Lower lobe of right lung (tissue), 2 donors: ENCODE measurements at regions not wholly inside any gene's neighbourhood (a gene's known extent, or its start where the extent isn't known, plus 50 kb on each side); places are given as distances from the start of the nearest gene placed in this dataset.
"Not testable (repeated sequence)": the region's sequence is repeated elsewhere in the genome, so short reads cannot be mapped to it uniquely, and the experiment has no call there.

Experiments
- ATAC-seq, 2 donors: fragments of 200-7000 bp; cut with Tn5 transposase; one replicate each; pipeline ENCODE4 v1.9.1; 2020 to 2022; ENCODE audit warnings: mild to moderate bottlenecking in 2 of 2, moderate library complexity in 2 of 2
- DNase-seq: peaks from one replicate; pipeline ENCODE4 v3.0.0-alpha.2; 2020
- H3K27ac ChIP-seq: fragments of 200-600 bp; one replicate; pipeline ENCODE4 v1.8.0; 2022
- H3K27me3 ChIP-seq: fragments of 200-600 bp; one replicate; pipeline ENCODE4 v1.8.0; 2022; ENCODE audit warnings: low read depth
- H3K36me3 ChIP-seq: fragments of 200-600 bp; one replicate; pipeline ENCODE4 v1.8.0; 2022; ENCODE audit warnings: mild to moderate bottlenecking
- H3K4me1 ChIP-seq: fragments of 200-600 bp; one replicate; pipeline ENCODE4 v1.8.0; 2022
- H3K4me3 ChIP-seq: fragments of 200-600 bp; one replicate; pipeline ENCODE4 v1.8.0; 2022; ENCODE audit warnings: mild to moderate bottlenecking
- H3K9me3 ChIP-seq: fragments of 200-600 bp; one replicate; pipeline ENCODE4 v1.8.0; 2022
- intact Hi-C: fragments of 100-400 bp; cut with DNase I; formaldehyde crosslinking; loops from one replicate; pipeline ENCODE4 v1.11.0; 2022
- TF ChIP-seq, protein P1 (sequence below): fragments of 200-600 bp; IDR thresholded peaks from one replicate; pipeline ENCODE4 v1.8.0; 2022; ENCODE audit warnings: antibody characterized with exemption, mild to moderate bottlenecking
- donor health status: DM: no; HTN: yes; CAD: no; lungs with severe emphysema.

GRCh38 chr9:13804532-13804931, 509.4 kb downstream of the NFIB start:
- TF ChIP-seq, protein P1, sequence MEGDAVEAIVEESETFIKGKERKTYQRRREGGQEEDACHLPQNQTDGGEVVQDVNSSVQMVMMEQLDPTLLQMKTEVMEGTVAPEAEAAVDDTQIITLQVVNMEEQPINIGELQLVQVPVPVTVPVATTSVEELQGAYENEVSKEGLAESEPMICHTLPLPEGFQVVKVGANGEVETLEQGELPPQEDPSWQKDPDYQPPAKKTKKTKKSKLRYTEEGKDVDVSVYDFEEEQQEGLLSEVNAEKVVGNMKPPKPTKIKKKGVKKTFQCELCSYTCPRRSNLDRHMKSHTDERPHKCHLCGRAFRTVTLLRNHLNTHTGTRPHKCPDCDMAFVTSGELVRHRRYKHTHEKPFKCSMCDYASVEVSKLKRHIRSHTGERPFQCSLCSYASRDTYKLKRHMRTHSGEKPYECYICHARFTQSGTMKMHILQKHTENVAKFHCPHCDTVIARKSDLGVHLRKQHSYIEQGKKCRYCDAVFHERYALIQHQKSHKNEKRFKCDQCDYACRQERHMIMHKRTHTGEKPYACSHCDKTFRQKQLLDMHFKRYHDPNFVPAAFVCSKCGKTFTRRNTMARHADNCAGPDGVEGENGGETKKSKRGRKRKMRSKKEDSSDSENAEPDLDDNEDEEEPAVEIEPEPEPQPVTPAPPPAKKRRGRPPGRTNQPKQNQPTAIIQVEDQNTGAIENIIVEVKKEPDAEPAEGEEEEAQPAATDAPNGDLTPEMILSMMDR: no peak
- Histone ChIP-seq H3K27ac (no peak overlapping the region), H3K4me3 (no peak overlapping the region), H3K36me3 (no peaks in the 10 kb centered on the region), H3K4me1 (no peaks in the 10 kb centered on the region), H3K9me3 (no peaks in the 10 kb centered on the region), H3K27me3 (no peaks in the 10 kb centered on the region)
- DNase-seq (no peak), ATAC-seq (no peak)
- intact Hi-C loops: no loop called here

GRCh38 chr9:13800776-13801175, 513.2 kb downstream of the NFIB start:
- Histone ChIP-seq H3K4me3 (no peak overlapping the region), H3K27me3 (no peaks in the 10 kb centered on the region), H3K27ac (no peak overlapping the region), H3K36me3 (no peaks in the 10 kb centered on the region), H3K9me3 (no peaks in the 10 kb centered on the region), H3K4me1 (no peaks in the 10 kb centered on the region)
- DNase-seq (no peak), ATAC-seq (no peak)
- intact Hi-C loops: no loop called here
- TF ChIP-seq, protein P1: no peak

DNA sequence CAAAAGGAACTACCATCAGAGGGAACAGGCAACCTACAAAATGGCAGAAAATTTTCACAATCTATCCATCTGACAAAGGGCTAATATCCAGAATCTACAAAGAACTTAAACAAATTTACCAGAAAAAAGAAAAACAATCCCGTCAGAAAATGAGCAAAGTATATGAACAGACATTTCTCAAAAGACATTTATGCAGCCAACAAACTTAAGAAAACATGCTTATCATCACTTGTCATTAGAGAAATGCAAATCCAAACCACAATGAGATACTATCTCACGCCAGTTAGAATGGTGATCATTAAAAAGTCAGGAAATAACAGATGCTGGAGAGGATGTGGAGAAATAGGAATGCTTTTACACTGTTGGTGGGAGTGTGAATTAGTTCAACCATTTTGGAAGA, 516.2 kb downstream of the NFIB start:
- ATAC-seq: not testable (repeated sequence)

DNA sequence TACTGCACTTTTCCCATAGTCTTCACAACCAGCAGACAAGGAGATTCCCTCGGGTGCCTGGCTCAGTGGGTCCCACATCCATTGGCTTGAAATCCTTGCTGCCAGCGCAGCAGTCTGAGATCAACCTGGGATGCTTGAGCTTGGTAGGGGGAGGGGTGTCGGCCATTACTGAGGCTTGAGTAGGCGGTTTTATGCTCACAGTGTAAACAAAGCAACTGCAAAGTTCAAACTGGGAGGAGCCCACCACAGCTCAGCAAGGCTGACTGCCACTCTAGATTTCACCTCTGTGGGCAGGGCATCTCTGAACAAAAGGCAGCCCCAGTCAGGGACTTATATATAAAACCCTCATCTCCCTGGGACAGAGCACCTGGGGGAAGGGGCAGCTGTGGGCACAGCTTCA, 512.3 kb upstream of the MPDZ start:
- TF ChIP-seq, protein P1: no peak
- ATAC-seq: no peak

More for the DNA sequence above, 516.2 kb downstream of the NFIB start:
- H3K9me3 ChIP-seq, H3K27ac ChIP-seq, H3K36me3 ChIP-seq, DNase-seq, H3K4me1 ChIP-seq, H3K4me3 ChIP-seq, H3K27me3 ChIP-seq, intact Hi-C loops: not testable (repeated sequence)

GRCh38 chr9:13790055-13790454, 510.6 kb upstream of the MPDZ start:
- Histone ChIP-seq H3K4me3 (no peak overlapping the region), H3K9me3 (no peaks in the 10 kb centered on the region), H3K36me3 (no peaks in the 10 kb centered on the region), H3K4me1 (peaks cover 6% of the 10 kb centered on the region), H3K27me3 (no peaks in the 10 kb centered on the region), H3K27ac (no peak overlapping the region)
- TF ChIP-seq, protein P1: no peak
- intact Hi-C loops: no loop called here
- DNase-seq (no peak), ATAC-seq (no peak)

More for the DNA sequence above, 512.3 kb upstream of the MPDZ start:
- DNase-seq: no peak
- H3K36me3 ChIP-seq: no peaks in the 10 kb centered on the region
- H3K4me1 ChIP-seq: peaks cover 6% of the 10 kb centered on the region
- intact Hi-C loops: no loop called here
- no peaks in the 10 kb centered on the region for H3K27me3 ChIP-seq
- no peaks in the 10 kb centered on the region for H3K9me3 ChIP-seq
- H3K27ac ChIP-seq: no peak overlapping the region
- no peak overlapping the region for H3K4me3 ChIP-seq

DNA sequence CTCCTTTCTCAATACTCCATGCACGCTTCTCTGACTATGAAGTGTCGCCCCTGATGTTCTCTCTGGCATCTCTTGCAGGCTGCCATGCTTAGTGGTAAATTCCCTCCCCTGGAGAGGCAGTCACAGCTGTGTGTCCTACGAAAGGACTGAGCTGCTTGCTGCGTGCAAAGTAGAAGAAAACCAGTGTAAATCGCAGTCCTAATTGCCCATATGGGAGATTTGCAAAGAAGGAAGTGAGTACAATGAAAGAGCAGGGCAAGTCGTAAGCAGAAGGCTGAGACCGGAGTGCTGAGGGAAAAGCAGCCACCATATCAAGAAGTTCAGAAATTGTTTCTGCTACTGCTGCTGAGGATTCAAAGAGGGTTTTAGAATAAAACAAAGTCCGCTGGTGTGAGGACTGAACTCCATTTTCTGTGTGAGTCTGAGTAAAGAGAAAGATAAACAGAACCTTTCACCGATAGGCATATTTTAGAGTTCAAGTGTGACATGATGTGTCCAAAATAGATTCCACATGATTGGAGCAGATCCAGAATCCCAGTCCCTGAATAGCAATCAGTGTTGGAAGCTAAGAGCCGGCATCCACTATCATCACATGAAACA, 507.8 kb upstream of the MPDZ start:
- Histone ChIP-seq H3K27ac (peak overlapping the region; percentile 60), H3K9me3 (no peaks in the 10 kb centered on the region), H3K27me3 (no peaks in the 10 kb centered on the region), H3K4me1 (peaks cover 6% of the 10 kb centered on the region), H3K4me3 (peak overlapping the region; percentile 17), H3K36me3 (no peaks in the 10 kb centered on the region)
- TF ChIP-seq, protein P1: no peak
- intact Hi-C loops: no loop called here
- ATAC-seq: peak in 1 of 2 donors; percentile 29
- DNase-seq: no peak
